B cell (primary cell): ENCODE measurements at regions not wholly inside any gene's neighbourhood (a gene's known extent, or its start where the extent isn't known, plus 50 kb on each side); places are given as distances from the start of the nearest gene placed in this dataset.

Experiments used
- ATAC-seq: fragments of 200-7000 bp; cut with Tn5 transposase; one replicate; pipeline ENCODE4 v1.10.0; 2021; ENCODE audit warnings: low read depth, mild to moderate bottlenecking, moderate number of reproducible peaks, moderate library complexity
- CTCF ChIA-PET: fragments of 350-600 bp; sonication (Branson Sonifier 250); formaldehyde crosslinking; loops from one replicate; lab custom pipeline; 2021; ENCODE audit warnings: antibody characterized with exemption, inconsistent platforms; lab: Charles Lee
- POLR2A ChIA-PET: fragments of 350-600 bp; sonication (Branson Sonifier 250); formaldehyde crosslinking; loops from one replicate; lab custom pipeline; 2021; ENCODE audit warnings: antibody characterized with exemption; lab: Charles Lee
- DNase-seq: peaks from one replicate; pipeline ENCODE4 v3.0.0; 2013
- H2AFZ ChIP-seq: 2 replicates; pipeline ENCODE4 v1.6.1; 2012; ENCODE audit warnings: mild to moderate bottlenecking, low read depth, low read length; ENCODE audit not compliant: insufficient read depth, poor library complexity, severe bottlenecking
- H3K27ac ChIP-seq, 2 donors: 1 replicate in 1 of 2; 2 replicates in 1 of 2; pipeline ENCODE4 v1.5.1; 2012 to 2013; ENCODE audit warnings: low read length in 2 of 2, mild to moderate bottlenecking in 2 of 2, moderate library complexity in 1 of 2
- H3K27me3 ChIP-seq, 4 experiments: fragments of 200-600 bp in 1 of 4; sonication (generic) in 1 of 4; replicated peaks in 1 of 4; 1 replicate in 2 of 4; 2 replicates in 2 of 4; pipeline versions ENCODE4 v1.6.1 to v1.7.0; 2013 to 2016; ENCODE audit warnings: low read length in 3 of 4, mild to moderate bottlenecking in 2 of 4, mixed read lengths in 1 of 4, moderate library complexity in 1 of 4; ENCODE audit not compliant: insufficient read depth in 4 of 4, control insufficient read depth in 3 of 4; ENCODE audit errors: control extremely low read depth in 1 of 4
- H3K36me3 ChIP-seq, 2 experiments: replicated peaks in 1 of 2; 1 replicate in 1 of 2; 2 replicates in 1 of 2; pipeline versions ENCODE4 v1.6.1 to v1.7.1; 2013; ENCODE audit warnings: low read length in 1 of 2; ENCODE audit not compliant: insufficient read depth in 2 of 2, control insufficient read depth in 1 of 2; ENCODE audit errors: control extremely low read depth in 1 of 2, extremely low read depth in 1 of 2
- H3K4me1 ChIP-seq, 2 donors: fragments of 200-600 bp in 1 of 2; sonication (generic) in 1 of 2; 1 replicate in 1 of 2; 2 replicates in 1 of 2; pipeline versions ENCODE4 v1.5.1 to v1.6.1; 2013 to 2017; ENCODE audit warnings: low read length in 2 of 2; ENCODE audit not compliant: control insufficient read depth in 2 of 2, insufficient read depth in 2 of 2
- H3K4me2 ChIP-seq: replicated peaks from 2 replicates; pipeline ENCODE3; 2012; ENCODE audit warnings: mild to moderate bottlenecking, low read depth, low read length; ENCODE audit not compliant: poor library complexity, severe bottlenecking
- H3K4me3 ChIP-seq, 5 experiments: fragments of 200-600 bp in 1 of 5; sonication (generic) in 1 of 5; 1 replicate in 3 of 5; 2 replicates in 2 of 5; pipeline versions ENCODE4 v1.5.1 to v1.7.0; 2011 to 2016; ENCODE audit warnings: low read length in 4 of 5, mild to moderate bottlenecking in 4 of 5, low read depth in 2 of 5, control low read depth in 1 of 5, moderate library complexity in 1 of 5; ENCODE audit not compliant: insufficient read depth in 1 of 5; ENCODE audit errors: control extremely low read depth in 1 of 5, extremely low read depth in 1 of 5
- H3K79me2 ChIP-seq: fragments of 200-600 bp; sonication (generic); one replicate; pipeline ENCODE4 v1.6.0; 2016; ENCODE audit warnings: low read length; ENCODE audit not compliant: control insufficient read depth, insufficient read depth
- H3K9ac ChIP-seq: fragments of 200-600 bp; sonication (generic); 2 replicates; pipeline ENCODE4 v1.6.1; 2017; ENCODE audit warnings: mild to moderate bottlenecking, low read length, moderate library complexity
- H3K9me3 ChIP-seq, 3 donors: one replicate each; pipeline versions ENCODE4 v1.6.1 to v1.7.1; 2013; ENCODE audit warnings: low read length in 2 of 3; ENCODE audit not compliant: control insufficient read depth in 2 of 3, insufficient read depth in 1 of 3; ENCODE audit errors: control extremely low read depth in 1 of 3
- H4K20me1 ChIP-seq: 2 replicates; pipeline ENCODE4 v1.6.0; 2012; ENCODE audit warnings: mild to moderate bottlenecking, low read length; ENCODE audit not compliant: insufficient read depth, control insufficient read depth, poor library complexity, severe bottlenecking
- H3K27ac Mint-ChIP-seq: one replicate; pipeline ENCODE4 v1.8.0; 2021; ENCODE audit warnings: mixed read lengths
- H3K27me3 Mint-ChIP-seq: one replicate; pipeline ENCODE4 v1.8.0; 2021; ENCODE audit warnings: mixed read lengths
- H3K4me1 Mint-ChIP-seq: one replicate; pipeline ENCODE4 v1.8.0; 2021; ENCODE audit warnings: mixed read lengths
- H3K4me3 Mint-ChIP-seq: one replicate; pipeline ENCODE4 v1.8.0; 2021; ENCODE audit warnings: mixed read lengths
- H3K9me3 Mint-ChIP-seq: one replicate; pipeline ENCODE4 v1.8.0; 2022; ENCODE audit warnings: mixed read lengths; ENCODE audit not compliant: insufficient read depth
- EZH2 ChIP-seq: IDR thresholded peaks from 2 replicates; pipeline ENCODE4 v1.6.1; 2012; ENCODE audit warnings: borderline replicate concordance, low read depth, mild to moderate bottlenecking, moderate library complexity, low read length; ENCODE audit not compliant: insufficient read depth, poor library complexity, severe bottlenecking
- WGBS: methylation state at CpG from one replicate; pipeline ENCODE4 v1.1.5; 2013; ENCODE audit warnings: missing lambda C conversion rate; ENCODE audit not compliant: insufficient coverage; 5-methylcytosine and 5-hydroxymethylcytosine counted together
- intact Hi-C: fragments of 100-400 bp; cut with micrococcal nuclease; formaldehyde crosslinking; loops from one replicate; pipeline ENCODE4 v1.10.0; 2022
- TF ChIP-seq, protein P1 (sequence below): fragments of 200-600 bp; IDR thresholded peaks from one replicate; pipeline ENCODE4 v1.8.0; 2022; ENCODE audit warnings: antibody characterized with exemption, mild to moderate bottlenecking

DNA sequence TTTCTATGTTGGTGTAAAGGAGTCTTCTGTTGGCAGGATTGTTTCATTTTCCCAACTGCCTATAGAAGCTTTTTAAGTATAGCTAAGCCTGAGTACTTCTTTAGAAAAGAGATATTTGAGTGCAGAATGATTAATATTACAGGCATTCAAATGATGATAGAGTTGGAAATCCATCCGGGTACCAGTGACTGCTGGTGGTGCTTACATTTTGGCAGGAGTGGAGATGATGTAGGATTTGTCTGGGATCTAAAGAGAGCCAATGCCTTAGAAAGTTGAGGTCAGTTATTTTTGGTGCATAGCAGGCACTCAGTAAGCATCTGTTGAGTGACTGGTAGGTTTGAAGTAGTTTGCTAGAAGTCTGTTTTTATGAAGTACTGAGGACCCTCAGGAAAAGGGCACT lies 433.5 kb downstream of the DMAC1 start:
- no peaks in the 10 kb centered on the region for H3K79me2 ChIP-seq
- POLR2A ChIA-PET: no interaction called here
- peaks cover 4% of the 10 kb centered on the region for H3K27me3 Mint-ChIP-seq

DNA sequence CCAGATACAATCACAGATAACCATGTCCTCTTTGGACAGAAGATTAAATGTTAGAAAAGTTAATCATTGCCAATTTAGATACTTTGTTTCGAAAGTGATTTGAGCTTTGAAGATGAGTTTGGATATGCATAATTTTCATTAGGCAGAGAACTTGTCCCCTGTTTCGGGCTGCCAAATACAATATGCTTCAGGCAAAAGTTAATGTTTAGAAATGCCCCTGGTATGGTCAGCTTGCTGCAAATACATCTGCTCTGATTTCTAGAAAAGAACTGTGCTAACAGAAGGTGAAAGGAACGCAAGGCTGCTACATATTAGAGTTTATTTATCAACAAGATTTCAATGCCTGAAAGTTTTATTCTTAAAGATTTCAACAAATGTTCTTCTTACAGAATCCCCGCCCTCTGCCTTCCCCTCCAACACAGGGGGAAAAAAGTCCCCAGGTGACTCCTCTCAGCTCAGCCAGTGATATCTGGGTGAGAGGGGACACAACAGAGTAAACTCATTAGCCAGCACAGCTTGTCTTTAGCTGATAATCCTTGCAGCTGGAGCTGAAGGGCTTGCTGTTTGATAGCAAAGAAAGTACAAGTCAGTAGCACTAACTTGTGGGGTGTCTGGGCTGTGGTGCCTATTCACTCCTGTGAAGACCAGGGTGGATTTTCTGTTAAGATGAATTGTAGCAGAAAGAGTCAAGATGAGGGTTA lies 435.7 kb downstream of the DMAC1 start:
- CTCF ChIA-PET: no interaction called here
- Mint-ChIP-seq H3K9me3 (no peaks in the 10 kb centered on the region), H3K27me3 (peaks cover 4% of the 10 kb centered on the region), H3K4me3 (no peak overlapping the region), H3K27ac (no peak overlapping the region), H3K4me1 (no peaks in the 10 kb centered on the region)
- no peak for ATAC-seq
- Histone ChIP-seq H2AFZ (no peak overlapping the region), H4K20me1 (no peaks in the 10 kb centered on the region), H3K27ac (no peak overlapping the region), H3K4me3 (no peak overlapping the region), H3K79me2 (no peaks in the 10 kb centered on the region), H3K36me3 (no peaks in the 10 kb centered on the region), H3K9ac (no peak overlapping the region), H3K9me3 (no peaks in the 10 kb centered on the region), H3K27me3 (no peaks in the 10 kb centered on the region), H3K4me1 (no peaks in the 10 kb centered on the region), H3K4me2 (no peak overlapping the region)
- DNase-seq: no peak
- 100% methylated on average over 2 of the region's 4 CpGs for WGBS
- intact Hi-C loops: no loop called here
- POLR2A ChIA-PET: no interaction called here
- no peak for TF ChIP-seq EZH2
- TF ChIP-seq, protein P1, sequence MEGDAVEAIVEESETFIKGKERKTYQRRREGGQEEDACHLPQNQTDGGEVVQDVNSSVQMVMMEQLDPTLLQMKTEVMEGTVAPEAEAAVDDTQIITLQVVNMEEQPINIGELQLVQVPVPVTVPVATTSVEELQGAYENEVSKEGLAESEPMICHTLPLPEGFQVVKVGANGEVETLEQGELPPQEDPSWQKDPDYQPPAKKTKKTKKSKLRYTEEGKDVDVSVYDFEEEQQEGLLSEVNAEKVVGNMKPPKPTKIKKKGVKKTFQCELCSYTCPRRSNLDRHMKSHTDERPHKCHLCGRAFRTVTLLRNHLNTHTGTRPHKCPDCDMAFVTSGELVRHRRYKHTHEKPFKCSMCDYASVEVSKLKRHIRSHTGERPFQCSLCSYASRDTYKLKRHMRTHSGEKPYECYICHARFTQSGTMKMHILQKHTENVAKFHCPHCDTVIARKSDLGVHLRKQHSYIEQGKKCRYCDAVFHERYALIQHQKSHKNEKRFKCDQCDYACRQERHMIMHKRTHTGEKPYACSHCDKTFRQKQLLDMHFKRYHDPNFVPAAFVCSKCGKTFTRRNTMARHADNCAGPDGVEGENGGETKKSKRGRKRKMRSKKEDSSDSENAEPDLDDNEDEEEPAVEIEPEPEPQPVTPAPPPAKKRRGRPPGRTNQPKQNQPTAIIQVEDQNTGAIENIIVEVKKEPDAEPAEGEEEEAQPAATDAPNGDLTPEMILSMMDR: no peak

More for the DNA sequence above, 433.5 kb downstream of the DMAC1 start:
- ATAC-seq: no peak
- H3K27ac ChIP-seq: no peak overlapping the region
- H3K36me3 ChIP-seq: no peaks in the 10 kb centered on the region
- no peak for TF ChIP-seq EZH2
- TF ChIP-seq, protein P1: no peak
- CTCF ChIA-PET: interaction anchor here (0.6 kb wide), 1 partner anchor 10 kb away, joined by 3 read pairs; no protein-coding TSS in a partner anchor
- H3K9me3 ChIP-seq: no peaks in the 10 kb centered on the region
- H3K4me3 Mint-ChIP-seq: no peak overlapping the region
- no peaks in the 10 kb centered on the region for H3K9me3 Mint-ChIP-seq
- no peaks in the 10 kb centered on the region for H3K27me3 ChIP-seq
- no peak overlapping the region for H3K27ac Mint-ChIP-seq
- no peaks in the 10 kb centered on the region for H3K4me1 ChIP-seq
- no peaks in the 10 kb centered on the region for H4K20me1 ChIP-seq
- DNase-seq: no peak
- WGBS: 100% methylated on average over 1 of the region's 1 CpG
- intact Hi-C loops: no loop called here
- no peaks in the 10 kb centered on the region for H3K4me1 Mint-ChIP-seq
- H2AFZ ChIP-seq: no peak overlapping the region
- H3K9ac ChIP-seq: no peak overlapping the region
- no peak overlapping the region for H3K4me3 ChIP-seq
- H3K4me2 ChIP-seq: no peak overlapping the region
